Naive thymus-derived CD4-positive, alpha-beta T cell (primary cell): ENCODE measurements at regions not wholly inside any gene's neighbourhood (a gene's known extent, or its start where the extent isn't known, plus 50 kb on each side); places are given as distances from the start of the nearest gene placed in this dataset.

Source experiments
- ATAC-seq: fragments of 150-1000 bp; cut with Tn5 transposase; 2 replicates; pipeline ENCODE4 v1.10.0; 2021; ENCODE audit warnings: mild to moderate bottlenecking, moderate library complexity
- CTCF ChIA-PET: fragments of 350-600 bp; sonication (Branson Sonifier 250); formaldehyde crosslinking; loops from one replicate; lab custom pipeline; 2021; ENCODE audit warnings: antibody characterized with exemption; lab: Charles Lee
- POLR2A ChIA-PET: fragments of 350-600 bp; sonication (Branson Sonifier 250); formaldehyde crosslinking; loops from one replicate; lab custom pipeline; 2021; ENCODE audit warnings: antibody characterized with exemption, inconsistent platforms; lab: Charles Lee
- DNase-seq, 9 donors: peaks; one replicate each; pipeline versions ENCODE4 v3.0.0 to v3.0.0-alpha.2; 2020 to 2022; ENCODE audit warnings: mixed read lengths in 1 of 9
- H3K27ac ChIP-seq: one replicate; pipeline ENCODE4 v1.7.0; 2013; ENCODE audit warnings: mild to moderate bottlenecking, low read depth, low read length, moderate library complexity
- H3K27me3 ChIP-seq, 2 donors: one replicate each; pipeline ENCODE4 v1.7.0; 2013; ENCODE audit warnings: low read length in 2 of 2, mild to moderate bottlenecking in 2 of 2, moderate library complexity in 2 of 2; ENCODE audit not compliant: control insufficient read depth in 2 of 2, insufficient read depth in 2 of 2
- H3K36me3 ChIP-seq, 3 experiments: 1 replicate in 2 of 3; 2 replicates in 1 of 3; pipeline ENCODE4 v1.7.0; 2013; ENCODE audit warnings: low read length in 3 of 3, mild to moderate bottlenecking in 3 of 3, moderate library complexity in 1 of 3; ENCODE audit not compliant: insufficient read depth in 3 of 3, control insufficient read depth in 2 of 3
- H3K4me1 ChIP-seq, 2 donors: one replicate each; pipeline ENCODE4 v1.7.0; 2013; ENCODE audit warnings: low read length in 2 of 2, mild to moderate bottlenecking in 2 of 2, moderate library complexity in 1 of 2; ENCODE audit not compliant: control insufficient read depth in 2 of 2, insufficient read depth in 2 of 2
- H3K4me3 ChIP-seq: 2 replicates; pipeline ENCODE4 v1.7.0; 2013; ENCODE audit warnings: mild to moderate bottlenecking, low read length
- H3K9me3 ChIP-seq, 3 experiments: 1 replicate in 2 of 3; 2 replicates in 1 of 3; pipeline ENCODE4 v1.7.0; 2013; ENCODE audit warnings: low read length in 3 of 3; ENCODE audit not compliant: control insufficient read depth in 2 of 3
- H3K27ac Mint-ChIP-seq, 9 donors: one replicate each; pipeline ENCODE4 v1.8.0; 2020 to 2022; ENCODE audit warnings: mixed read lengths in 9 of 9, mild to moderate bottlenecking in 8 of 9, moderate library complexity in 5 of 9, inconsistent platforms in 2 of 9
- H3K27me3 Mint-ChIP-seq, 5 donors: one replicate each; pipeline ENCODE4 v1.8.0; 2021 to 2022; ENCODE audit warnings: mixed read lengths in 5 of 5, mild to moderate bottlenecking in 1 of 5
- H3K36me3 Mint-ChIP-seq, 5 donors: one replicate each; pipeline ENCODE4 v1.8.0; 2020 to 2022; ENCODE audit warnings: mixed read lengths in 5 of 5, mild to moderate bottlenecking in 3 of 5, inconsistent platforms in 1 of 5
- H3K4me1 Mint-ChIP-seq, 7 donors: one replicate each; pipeline ENCODE4 v1.8.0; 2020 to 2022; ENCODE audit warnings: mixed read lengths in 7 of 7, mild to moderate bottlenecking in 3 of 7, inconsistent platforms in 1 of 7
- H3K4me3 Mint-ChIP-seq, 10 donors: one replicate each; pipeline ENCODE4 v1.8.0; 2020 to 2022; ENCODE audit warnings: mild to moderate bottlenecking in 10 of 10, mixed read lengths in 10 of 10, moderate library complexity in 6 of 10, inconsistent platforms in 2 of 10
- H3K9me3 Mint-ChIP-seq, 11 donors: one replicate each; pipeline ENCODE4 v1.8.0; 2020 to 2022; ENCODE audit warnings: mixed read lengths in 11 of 11, mild to moderate bottlenecking in 4 of 11, inconsistent platforms in 1 of 11, moderate library complexity in 1 of 11
- intact Hi-C, 2 donors: fragments of 100-400 bp; cut with micrococcal nuclease; formaldehyde crosslinking; loops; one replicate each; pipeline ENCODE4 v1.15.1; 2023

GRCh38 chr13:89375839-89376238 is 1704.7 kb downstream of the SLITRK5 start:
- POLR2A ChIA-PET: no interaction called here
- intact Hi-C loops: no loop called here
- DNase-seq (no peak), ATAC-seq (no peak)
- Mint-ChIP-seq H3K4me1 (peaks cover 0 to 2% (median 0%) of the 10 kb centered on the region in 7 donors), H3K36me3 (peaks cover 0 to 4% (median 0%) of the 10 kb centered on the region in 5 donors), H3K9me3 (peaks cover 0 to 20% (median 6%) of the 10 kb centered on the region in 11 donors), H3K27me3 (no peaks in the 10 kb centered on the region), H3K4me3 (no peak overlapping the region), H3K27ac (no peak overlapping the region)
- Histone ChIP-seq H3K4me3 (no peak overlapping the region), H3K9me3 (no peaks in the 10 kb centered on the region), H3K27me3 (no peaks in the 10 kb centered on the region), H3K36me3 (no peaks in the 10 kb centered on the region), H3K27ac (no peak overlapping the region), H3K4me1 (no peaks in the 10 kb centered on the region)
- CTCF ChIA-PET: no interaction called here

GRCh38 chr13:89380101-89380500 is 1708.9 kb downstream of the SLITRK5 start:
- DNase-seq (no peak), ATAC-seq (no peak)
- no peaks in the 10 kb centered on the region for H3K27me3 Mint-ChIP-seq
- Histone ChIP-seq H3K36me3 (no peaks in the 10 kb centered on the region), H3K27me3 (no peaks in the 10 kb centered on the region), H3K4me1 (no peaks in the 10 kb centered on the region), H3K27ac (no peak overlapping the region), H3K9me3 (no peaks in the 10 kb centered on the region), H3K4me3 (no peak overlapping the region)
- CTCF ChIA-PET: no interaction called here
- peaks cover 0 to 4% (median 0%) of the 10 kb centered on the region in 5 donors for H3K36me3 Mint-ChIP-seq
- H3K27ac Mint-ChIP-seq: no peak overlapping the region
- peaks cover 0 to 33% (median 7%) of the 10 kb centered on the region in 11 donors for H3K9me3 Mint-ChIP-seq
- peaks cover 0 to 2% (median 0%) of the 10 kb centered on the region in 7 donors for H3K4me1 Mint-ChIP-seq
- POLR2A ChIA-PET: no interaction called here
- no peak overlapping the region for H3K4me3 Mint-ChIP-seq
- intact Hi-C loops: no loop called here

GRCh38 chr13:89382981-89383380 is 1711.8 kb downstream of the SLITRK5 start:
- Mint-ChIP-seq H3K9me3 (peaks cover 0 to 51% (median 8%) of the 10 kb centered on the region in 11 donors), H3K27ac (no peak overlapping the region), H3K36me3 (peaks cover 0 to 4% (median 0%) of the 10 kb centered on the region in 5 donors), H3K27me3 (no peaks in the 10 kb centered on the region), H3K4me3 (no peak overlapping the region), H3K4me1 (peaks cover 0 to 2% (median 0%) of the 10 kb centered on the region in 7 donors)
- Histone ChIP-seq H3K36me3 (no peaks in the 10 kb centered on the region), H3K4me1 (no peaks in the 10 kb centered on the region), H3K27me3 (no peaks in the 10 kb centered on the region), H3K9me3 (no peaks in the 10 kb centered on the region), H3K4me3 (no peak overlapping the region), H3K27ac (no peak overlapping the region)
- DNase-seq (no peak), ATAC-seq (no peak)
- ChIA-PET POLR2A (no interaction called here), CTCF (no interaction called here)
- intact Hi-C loops: no loop called here

GRCh38 chr13:89383891-89384290 is 1712.7 kb downstream of the SLITRK5 start:
- H3K4me3 Mint-ChIP-seq: no peak overlapping the region
- DNase-seq (no peak), ATAC-seq (no peak)
- peaks cover 0 to 4% (median 0%) of the 10 kb centered on the region in 5 donors for H3K36me3 Mint-ChIP-seq
- Histone ChIP-seq H3K4me1 (no peaks in the 10 kb centered on the region), H3K27ac (no peak overlapping the region), H3K27me3 (no peaks in the 10 kb centered on the region), H3K9me3 (no peaks in the 10 kb centered on the region), H3K36me3 (no peaks in the 10 kb centered on the region), H3K4me3 (no peak overlapping the region)
- ChIA-PET POLR2A (no interaction called here), CTCF (no interaction called here)
- H3K9me3 Mint-ChIP-seq: peaks cover 0 to 46% (median 8%) of the 10 kb centered on the region in 11 donors
- intact Hi-C loops: no loop called here
- H3K27me3 Mint-ChIP-seq: no peaks in the 10 kb centered on the region
- H3K27ac Mint-ChIP-seq: no peak overlapping the region
- peaks cover 0 to 2% (median 0%) of the 10 kb centered on the region in 7 donors for H3K4me1 Mint-ChIP-seq

- H3K4me1 Mint-ChIP-seq: no peaks in the 10 kb centered on the region
- no peaks in the 10 kb centered on the region for H3K36me3 ChIP-seq
- POLR2A ChIA-PET: no interaction called here
Measured at GRCh38 chr13:89393758-89394304, 1722.7 kb downstream of the SLITRK5 start.

GRCh38 chr13:89401264-89401675 is 1730.1 kb downstream of the SLITRK5 start:
- Mint-ChIP-seq H3K36me3 (peaks cover 0 to 3% (median 0%) of the 10 kb centered on the region in 5 donors), H3K4me1 (no peaks in the 10 kb centered on the region), H3K4me3 (no peak overlapping the region), H3K9me3 (peaks cover 2 to 23% (median 8%) of the 10 kb centered on the region in 11 donors), H3K27ac (no peak overlapping the region), H3K27me3 (no peaks in the 10 kb centered on the region)
- H3K4me3 ChIP-seq: no peak overlapping the region
- ChIA-PET CTCF (no interaction called here), POLR2A (no interaction called here)
- no peak overlapping the region for H3K27ac ChIP-seq
- intact Hi-C loops: no loop called here
- no peaks in the 10 kb centered on the region for H3K27me3 ChIP-seq
- ATAC-seq: no peak
- H3K36me3 ChIP-seq: no peaks in the 10 kb centered on the region
- H3K9me3 ChIP-seq: no peaks in the 10 kb centered on the region
- no peaks in the 10 kb centered on the region for H3K4me1 ChIP-seq
- no peak for DNase-seq

More at GRCh38 chr13:89393758-89394304, 1722.7 kb downstream of the SLITRK5 start:
- no peaks in the 10 kb centered on the region for H3K36me3 Mint-ChIP-seq
- H3K27me3 ChIP-seq: no peaks in the 10 kb centered on the region
- CTCF ChIA-PET: no interaction called here
- no peak overlapping the region for H3K4me3 Mint-ChIP-seq
- peaks cover 0 to 17% (median 5%) of the 10 kb centered on the region in 11 donors for H3K9me3 Mint-ChIP-seq
- no peaks in the 10 kb centered on the region for H3K4me1 ChIP-seq
- H3K4me3 ChIP-seq: no peak overlapping the region
- H3K27me3 Mint-ChIP-seq: no peaks in the 10 kb centered on the region
- H3K9me3 ChIP-seq: no peaks in the 10 kb centered on the region
- H3K27ac ChIP-seq: no peak overlapping the region
- intact Hi-C loops: no loop called here
- ATAC-seq: no peak
- no peak overlapping the region for H3K27ac Mint-ChIP-seq
- DNase-seq: no peak

GRCh38 chr13:89402211-89402610 is 1731.0 kb downstream of the SLITRK5 start:
- CTCF ChIA-PET: no interaction called here
- Histone ChIP-seq H3K36me3 (no peaks in the 10 kb centered on the region), H3K27ac (no peak overlapping the region), H3K4me3 (no peak overlapping the region), H3K27me3 (no peaks in the 10 kb centered on the region), H3K4me1 (no peaks in the 10 kb centered on the region), H3K9me3 (no peaks in the 10 kb centered on the region)
- ATAC-seq (no peak), DNase-seq (no peak)
- H3K27ac Mint-ChIP-seq: no peak overlapping the region
- no peaks in the 10 kb centered on the region for H3K27me3 Mint-ChIP-seq
- peaks cover 0 to 3% (median 0%) of the 10 kb centered on the region in 5 donors for H3K36me3 Mint-ChIP-seq
- H3K9me3 Mint-ChIP-seq: peaks cover 0 to 21% (median 8%) of the 10 kb centered on the region in 11 donors
- intact Hi-C loops: no loop called here
- H3K4me3 Mint-ChIP-seq: no peak overlapping the region
- POLR2A ChIA-PET: no interaction called here
- H3K4me1 Mint-ChIP-seq: no peaks in the 10 kb centered on the region
